Daoy (cell line): ENCODE measurements at regions not wholly inside any gene's neighbourhood (a gene's known extent, or its start where the extent isn't known, plus 50 kb on each side); places are given as distances from the start of the nearest gene placed in this dataset.
A peak's percentile ranks its signal among the peaks of the same experiment; 100 is the strongest.
"Not testable (repeated sequence)": the region's sequence is repeated elsewhere in the genome, so short reads cannot be mapped to it uniquely, and the experiment has no call there.

Experiments
- DNase-seq: peaks from one replicate; pipeline ENCODE4 v3.0.0-alpha.2; 2015; ENCODE audit warnings: low read depth

DNA sequence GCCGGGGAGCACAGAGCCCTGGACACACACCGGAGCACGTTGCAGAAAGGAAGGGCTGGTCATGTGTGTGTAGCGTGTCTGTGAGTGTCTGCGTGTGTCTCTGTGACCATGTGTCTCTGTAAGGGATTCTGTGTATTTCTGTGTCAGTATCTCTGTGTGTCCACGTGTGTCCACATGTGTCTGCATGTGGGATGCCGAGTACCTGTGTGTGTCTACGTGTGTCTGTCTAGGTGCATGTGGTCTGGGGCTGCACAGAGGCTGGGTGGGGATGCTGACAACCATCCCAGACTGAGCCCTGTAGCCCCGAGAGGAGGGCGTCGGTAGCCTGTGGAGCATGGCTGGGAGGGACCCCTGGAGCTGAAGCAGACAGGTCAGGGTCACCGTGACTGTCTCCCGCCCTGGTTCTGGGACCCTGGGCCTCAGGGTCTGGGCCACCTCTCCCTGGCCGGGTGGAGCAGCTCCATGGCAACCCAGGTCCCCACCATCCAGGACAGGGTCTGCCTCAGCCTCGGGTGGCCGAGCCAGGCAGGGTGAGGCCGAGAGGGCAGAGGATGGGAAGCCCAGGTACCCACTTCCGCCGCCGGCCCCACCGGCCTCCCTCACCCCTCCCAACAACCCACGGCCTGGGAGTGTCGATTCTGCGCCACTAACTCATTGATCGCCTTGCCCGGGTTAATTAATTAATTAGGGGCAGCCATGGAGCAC is 122.7 kb downstream of the FAM53A start:
- DNase-seq: no peak

- DNase-seq: peak; percentile 92
Measured at GRCh38 chr4:1559896-1560650, 124.0 kb downstream of the FAM53A start.

GRCh38 chr4:1558205-1558604 is 125.9 kb downstream of the FAM53A start:
- no peak for DNase-seq

- DNase-seq: no peak
Measured at GRCh38 chr4:1557221-1557597, 126.9 kb downstream of the FAM53A start.

DNA sequence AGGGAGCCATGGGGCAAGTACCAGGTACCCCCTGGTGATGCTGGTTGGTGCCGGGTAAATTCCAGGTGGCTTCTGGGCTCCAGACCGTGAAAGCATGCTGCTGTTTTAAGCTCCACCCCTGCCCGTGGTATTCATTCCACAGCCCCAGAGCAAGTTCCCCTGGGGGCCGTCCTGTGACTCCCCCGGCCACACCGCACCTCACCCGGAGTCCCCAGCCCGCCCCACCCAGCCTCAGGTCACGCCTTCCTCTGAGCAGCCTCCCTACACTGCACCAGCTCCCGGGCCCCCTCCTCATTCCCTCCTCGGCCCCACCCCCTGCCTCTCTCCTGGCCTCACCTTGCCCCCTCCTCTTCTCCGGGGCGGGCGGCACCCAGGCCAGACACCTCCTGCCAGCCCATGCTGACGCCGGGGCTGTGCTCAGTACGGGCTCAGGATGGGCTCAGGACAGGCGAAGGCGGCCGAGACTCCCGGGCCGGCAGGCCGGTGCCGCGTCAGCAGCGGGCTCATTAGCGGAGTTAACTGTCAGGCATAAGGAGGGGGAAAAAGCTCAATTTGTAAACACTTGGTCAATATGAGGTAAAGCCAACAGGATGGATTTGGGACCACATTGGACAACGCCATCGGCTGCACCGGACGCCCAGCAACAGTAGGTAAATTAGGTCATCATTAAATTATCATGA is 127.4 kb downstream of the FAM53A start:
- no peak for DNase-seq

DNA sequence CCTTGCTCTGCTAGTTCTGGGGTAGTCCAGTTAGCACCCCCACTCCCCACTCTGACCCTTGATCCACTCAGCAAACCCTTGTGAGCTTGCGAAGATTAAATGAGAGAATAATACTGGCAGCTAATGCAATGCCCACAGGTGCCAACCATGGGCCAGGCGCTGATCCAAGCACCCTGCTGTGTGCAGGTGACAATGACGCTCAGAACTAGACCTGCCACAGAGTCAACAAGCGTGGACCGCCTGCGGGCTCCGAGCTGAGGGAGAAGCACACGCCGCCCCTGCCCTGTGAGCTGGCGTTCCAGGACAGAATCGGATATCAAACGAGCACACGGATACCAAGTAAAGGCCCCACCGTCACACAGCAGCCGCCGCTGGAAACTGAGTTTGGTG is 129.2 kb downstream of the FAM53A start:
- DNase-seq: no peak

DNA sequence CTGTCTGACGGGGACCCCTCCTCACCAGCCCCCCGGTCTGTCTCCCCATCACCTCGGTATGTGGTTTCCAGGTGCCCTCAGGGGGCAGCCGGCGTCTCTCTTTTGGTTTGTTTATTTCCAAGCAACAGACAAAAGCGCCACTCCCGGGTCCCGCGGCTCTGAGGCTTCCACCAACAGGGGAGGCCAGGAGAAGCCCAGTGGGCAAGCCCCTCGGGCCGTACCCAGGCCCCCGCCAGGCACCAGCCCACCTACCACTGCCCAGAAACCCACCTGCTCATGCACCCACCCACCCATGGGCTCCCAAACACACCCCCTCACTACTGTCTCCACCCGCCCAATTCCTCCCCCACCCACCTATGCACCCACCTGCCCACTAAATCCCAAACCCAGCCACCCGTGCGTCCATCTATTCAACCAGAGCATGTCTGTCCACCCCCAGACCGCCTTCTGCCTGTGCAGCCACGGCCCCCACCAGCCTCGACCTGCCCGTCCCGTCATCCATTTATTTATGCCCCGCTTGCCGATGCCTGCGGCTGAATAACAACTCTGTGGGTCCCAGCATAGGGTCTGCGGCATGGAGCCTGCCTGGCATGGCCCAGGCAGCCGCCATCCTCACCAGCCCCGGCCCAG is 129.8 kb downstream of the FAM53A start:
- DNase-seq: no peak

DNA sequence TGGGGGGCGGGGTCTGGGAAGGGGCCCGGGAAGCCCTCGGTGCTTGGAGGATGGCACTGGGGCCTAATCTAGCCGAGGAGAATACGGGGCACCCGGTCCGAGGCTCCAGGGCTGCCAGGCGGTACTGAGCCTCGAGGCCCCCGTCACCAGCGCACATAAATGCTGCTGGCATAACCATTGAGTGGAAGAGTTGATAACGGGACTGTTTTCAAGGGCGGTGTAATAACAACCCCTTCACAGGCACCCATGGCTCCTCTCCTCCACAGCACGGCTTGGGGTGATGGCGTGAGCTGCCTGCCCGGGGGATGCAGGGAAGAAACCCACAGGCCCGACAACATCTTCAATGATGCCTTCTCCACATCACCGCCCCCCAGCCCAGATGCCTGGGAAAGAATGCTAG is 130.7 kb downstream of the FAM53A start:
- DNase-seq: no peak

- DNase-seq: no peak
Measured at GRCh38 chr4:1552451-1552850, 131.7 kb downstream of the FAM53A start.

GRCh38 chr4:1551211-1551610 is 132.9 kb downstream of the FAM53A start:
- no peak for DNase-seq

DNA sequence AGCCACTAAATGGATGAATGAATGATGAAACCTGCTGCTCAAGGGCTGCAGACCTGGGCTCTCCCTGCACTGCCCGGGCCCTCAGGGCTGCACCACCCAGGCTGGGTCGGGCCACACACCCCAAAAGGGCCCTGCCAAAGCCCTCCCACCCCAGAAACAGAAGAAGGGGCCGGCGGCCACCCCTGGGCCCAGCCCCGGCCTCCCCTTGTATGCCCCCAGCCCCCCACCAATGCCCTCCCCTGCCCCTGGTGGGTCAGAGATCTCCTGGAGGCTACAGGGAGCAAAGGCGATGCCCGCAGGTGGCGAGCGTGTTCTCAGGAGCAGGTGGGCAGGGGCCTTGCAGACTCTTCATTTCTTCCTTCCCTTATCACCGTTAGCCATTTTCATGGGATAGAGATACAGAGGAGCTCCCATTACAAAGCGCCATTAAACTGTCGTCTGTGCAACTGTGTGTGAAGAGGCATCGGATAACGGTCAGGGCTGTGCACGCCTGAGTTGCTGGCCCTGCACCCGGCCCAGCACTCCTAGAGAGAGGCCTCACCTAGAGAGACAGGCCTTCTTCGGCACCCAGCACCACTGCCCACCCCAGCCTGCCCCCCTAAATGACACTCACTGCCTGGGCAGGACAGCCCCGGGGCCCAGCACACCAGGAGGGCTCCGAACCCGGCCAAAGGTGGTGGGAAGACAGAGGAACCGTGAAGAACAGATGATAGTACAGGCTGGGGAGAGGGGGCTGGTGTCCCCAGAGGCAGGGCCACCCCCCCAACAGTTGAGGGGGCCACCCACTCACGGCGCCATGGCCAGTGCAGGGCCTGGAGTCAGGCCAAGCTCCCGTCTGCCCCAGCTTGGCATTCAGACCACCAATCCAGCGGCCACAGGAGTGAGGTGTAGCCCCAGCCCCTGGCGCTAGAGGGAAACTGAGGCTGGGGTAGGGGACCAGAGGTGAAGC is 133.7 kb downstream of the FAM53A start:
- no peak for DNase-seq

DNA sequence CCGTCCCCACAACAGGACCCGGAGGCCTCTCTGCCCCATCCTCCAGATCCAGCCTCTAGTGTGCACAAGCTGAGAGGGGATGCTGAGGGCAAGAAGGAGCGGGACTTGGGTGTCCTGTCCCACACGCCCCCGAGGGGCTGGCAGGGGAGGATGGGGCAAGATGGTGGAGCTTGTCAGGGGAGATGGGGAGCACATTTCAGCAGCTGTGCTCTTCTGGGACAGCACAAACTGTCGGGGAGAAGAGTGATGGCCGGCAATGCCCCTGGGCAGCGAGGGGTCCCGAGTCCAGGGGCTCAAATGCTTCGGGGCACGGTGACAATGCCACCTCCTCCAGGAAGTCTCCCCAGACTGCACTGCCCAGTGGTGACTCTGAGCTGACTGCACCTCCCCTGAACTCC is 134.5 kb downstream of the FAM53A start:
- DNase-seq: no peak

DNA sequence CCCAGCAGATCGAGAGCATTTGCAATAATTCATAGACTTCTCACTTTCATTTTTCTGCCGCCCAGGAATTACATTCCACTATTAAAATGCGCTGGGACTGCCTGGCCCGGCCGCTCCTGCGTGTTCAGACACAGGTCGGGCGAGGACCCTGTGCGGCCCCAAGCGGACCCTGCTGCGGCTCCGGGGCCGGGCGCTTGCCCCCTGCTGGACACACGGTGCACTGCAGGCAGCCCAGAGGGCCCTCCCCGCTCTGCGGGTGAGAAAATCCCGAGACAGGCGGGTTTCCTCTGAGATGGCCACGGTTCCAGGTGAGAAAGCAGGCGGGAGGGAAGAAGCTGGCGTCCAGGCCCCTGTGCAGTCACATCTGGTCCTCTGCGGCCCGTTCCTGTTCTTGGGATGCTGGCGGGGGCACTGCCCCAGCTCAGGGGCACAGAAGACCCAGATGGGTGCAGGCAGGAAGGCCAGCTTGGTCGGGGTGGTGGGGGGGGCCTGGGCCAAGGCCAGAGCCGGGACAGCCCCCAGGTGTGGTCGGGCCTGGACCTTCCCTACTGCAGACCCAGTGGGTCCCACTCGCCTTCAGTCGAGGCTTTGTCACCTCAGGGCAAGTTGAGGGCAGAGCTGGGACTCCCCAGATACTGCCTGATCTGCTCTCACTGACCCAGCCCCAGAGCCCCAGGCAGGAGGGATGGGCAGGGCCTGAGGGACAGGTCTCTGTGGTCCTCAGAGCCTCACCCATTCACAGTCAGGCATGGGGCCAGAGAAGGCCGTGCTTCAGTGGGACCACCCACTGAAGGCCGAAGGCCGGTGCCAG is 135.1 kb downstream of the FAM53A start:
- peak; percentile 43 for DNase-seq

DNA sequence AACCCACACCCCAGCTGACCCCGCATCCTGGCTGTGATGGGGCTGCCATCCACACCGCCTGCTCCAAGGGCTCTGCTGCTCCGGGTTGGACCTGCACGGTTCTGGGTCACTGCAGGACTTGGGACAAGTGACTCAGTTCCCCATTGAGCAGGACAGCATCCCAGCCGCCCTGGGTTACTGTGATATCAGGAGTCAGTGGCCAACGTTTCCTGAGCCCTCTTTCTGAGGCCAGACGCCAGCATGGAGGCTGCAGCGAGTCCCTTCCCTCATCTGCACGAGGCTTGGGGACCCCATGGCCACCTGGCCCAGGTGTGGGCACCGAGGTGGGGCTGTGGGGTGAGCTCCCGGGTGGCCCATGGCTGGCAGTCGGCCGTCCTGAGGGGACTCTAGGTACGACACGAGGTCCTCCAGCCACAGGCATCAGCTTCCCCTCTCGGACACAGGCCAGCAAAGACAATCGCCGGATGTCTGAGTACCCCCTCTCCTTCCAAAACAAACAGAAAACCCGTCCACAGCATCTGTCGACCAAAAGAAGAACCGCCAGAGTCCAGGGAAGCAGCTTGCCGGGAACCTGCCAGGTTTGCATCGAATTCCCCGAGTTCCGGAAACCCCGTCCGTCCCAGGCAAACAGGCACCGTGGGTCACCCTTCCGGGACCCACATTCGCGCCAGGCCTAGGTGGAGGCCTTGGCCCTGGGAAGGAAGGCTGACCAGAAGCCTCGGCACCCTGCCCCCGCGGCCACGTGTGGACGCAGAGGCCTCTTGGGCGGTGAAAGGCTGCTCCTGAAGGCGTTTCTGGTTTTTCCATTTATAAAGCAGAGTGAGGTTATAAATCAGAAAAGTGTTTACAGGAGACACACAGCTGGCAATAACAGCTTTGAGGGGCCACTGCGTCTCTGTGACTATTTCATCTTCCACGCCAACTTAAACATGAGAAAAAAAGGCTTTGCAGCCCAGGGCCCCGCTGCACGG is 136.0 kb downstream of the FAM53A start:
- no peak for DNase-seq

- DNase-seq: no peak
Measured at GRCh38 chr4:1547131-1547855, 136.8 kb downstream of the FAM53A start.

- no peak for DNase-seq
Measured at GRCh38 chr4:1544861-1545281, 138.6 kb upstream of the NKX1-1 start.

DNA sequence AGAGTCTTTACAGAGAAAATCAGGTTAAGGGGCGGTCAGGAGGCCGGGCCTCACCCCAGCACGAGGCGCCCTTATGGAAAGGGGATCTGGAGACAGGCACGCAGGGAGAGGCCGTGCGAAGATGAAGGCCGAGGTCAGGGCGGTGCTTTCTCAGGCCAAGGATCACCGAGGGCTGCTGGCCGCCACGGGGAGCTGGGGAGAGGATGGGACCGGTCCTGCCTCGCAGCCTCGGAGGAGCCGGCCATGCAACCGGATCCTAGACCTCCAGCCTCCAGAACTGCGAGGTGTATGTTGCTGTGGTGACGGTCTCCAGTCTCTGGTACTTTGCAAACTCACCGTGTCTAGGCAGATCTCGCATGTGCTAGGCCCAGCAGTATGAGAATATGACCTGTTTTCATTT is 138.2 kb upstream of the NKX1-1 start:
- DNase-seq: not testable (repeated sequence)

GRCh38 chr4:1543976-1544375 is 137.7 kb upstream of the NKX1-1 start:
- DNase-seq: no peak

DNA sequence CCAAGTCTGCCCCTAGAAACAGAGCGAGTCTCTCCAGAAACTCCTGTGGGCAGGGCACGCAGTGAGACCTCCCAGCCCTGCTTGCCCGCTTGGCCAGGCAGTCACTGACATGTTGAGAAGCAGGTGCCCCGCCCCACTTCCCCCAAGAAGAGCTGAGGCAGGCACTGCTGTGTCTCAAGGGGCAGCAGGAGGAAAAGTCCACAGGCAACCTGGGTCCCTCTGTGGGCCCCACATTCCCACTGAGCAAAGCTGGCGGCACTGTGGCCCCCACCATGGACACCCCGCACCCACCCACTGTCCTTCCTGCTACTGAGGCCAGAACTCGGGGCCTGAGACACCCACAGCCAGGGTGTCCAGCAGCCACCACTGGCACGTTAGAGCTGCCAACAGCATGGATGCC is 137.3 kb upstream of the NKX1-1 start:
- no peak for DNase-seq
